HG03565 (cell line): ENCODE measurements at regions not wholly inside any gene's neighbourhood (a gene's known extent, or its start where the extent isn't known, plus 50 kb on each side); places are given as distances from the start of the nearest gene placed in this dataset.
"Not testable (repeated sequence)": the region's sequence is repeated elsewhere in the genome, so short reads cannot be mapped to it uniquely, and the experiment has no call there.

Experiments
- ATAC-seq: cut with Tn5 transposase; IDR thresholded peaks from one replicate; pipeline ENCODE4 v1.9.1; 2021; ENCODE audit warnings: mild to moderate bottlenecking, moderate library complexity; ENCODE audit not compliant: unreplicated experiment

DNA sequence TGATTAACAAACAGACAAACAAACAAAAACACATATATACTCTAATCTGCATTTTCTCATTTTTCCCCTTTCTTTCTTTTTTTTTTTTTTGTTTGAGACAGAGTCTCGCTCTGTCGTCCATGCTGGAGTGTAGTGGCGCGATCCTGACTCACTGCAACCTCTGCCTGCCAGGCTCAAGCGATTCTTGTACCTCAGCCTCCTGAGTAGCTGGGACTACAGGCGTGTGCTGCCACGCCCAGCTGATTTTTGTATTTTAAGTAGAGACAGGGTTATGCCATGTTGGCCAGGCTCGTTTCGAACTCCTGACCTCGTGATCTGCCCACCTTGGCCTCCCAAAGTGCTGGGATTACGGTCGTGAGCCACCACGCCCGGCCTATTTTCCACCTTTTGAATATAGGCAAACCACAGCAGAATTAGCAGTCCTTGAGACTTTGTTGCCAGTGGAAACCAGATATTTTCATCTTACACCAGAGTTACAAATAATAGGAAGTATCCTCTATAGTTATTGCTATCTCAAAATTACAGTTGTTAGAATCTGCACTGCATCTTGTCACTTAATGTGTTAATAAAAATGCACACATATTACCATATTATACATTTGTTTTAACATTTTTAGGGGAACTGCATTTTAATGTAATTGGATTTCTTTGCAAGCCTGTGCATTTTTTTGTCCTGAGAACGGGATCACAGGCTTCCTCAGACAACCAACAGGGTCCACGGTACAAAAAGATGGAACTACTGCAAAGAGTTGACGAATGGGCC lies 208.2 kb upstream of the ZNF217 start:
- no peak for ATAC-seq

DNA sequence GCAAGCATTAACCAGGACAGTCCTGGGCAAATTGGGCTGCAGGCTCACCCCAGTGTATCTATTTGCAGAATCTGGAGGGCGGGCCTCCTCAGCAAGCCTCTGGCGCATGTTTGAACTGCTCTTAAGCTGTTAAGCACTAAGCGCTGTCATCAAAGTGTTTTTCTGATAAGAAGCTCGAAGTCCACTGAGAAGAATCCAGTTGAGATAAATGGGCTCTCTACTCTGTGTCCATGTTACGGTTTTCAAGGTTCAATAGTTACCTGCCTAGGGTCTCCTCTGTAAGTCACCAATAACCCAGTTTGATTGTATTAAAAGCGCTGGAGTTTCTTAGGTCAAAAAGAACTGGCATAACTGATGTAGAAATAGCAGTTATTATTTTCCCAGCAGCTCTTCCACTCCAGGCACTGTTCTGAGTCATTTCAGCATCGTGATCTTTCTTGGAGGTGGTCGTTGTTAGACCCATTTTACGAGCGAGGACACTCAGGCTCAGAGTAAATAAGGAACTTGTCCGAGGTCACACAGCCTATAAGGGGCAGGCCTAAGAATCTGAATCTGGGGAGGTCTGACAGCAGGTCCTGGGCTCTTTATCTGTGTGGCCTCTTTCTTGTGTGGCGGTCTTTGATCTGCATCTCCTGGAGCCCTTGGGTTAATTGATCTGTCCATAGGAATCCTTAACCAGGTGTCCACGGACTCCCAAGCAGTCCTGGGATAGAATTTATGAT lies 207.4 kb upstream of the ZNF217 start:
- no peak for ATAC-seq

DNA sequence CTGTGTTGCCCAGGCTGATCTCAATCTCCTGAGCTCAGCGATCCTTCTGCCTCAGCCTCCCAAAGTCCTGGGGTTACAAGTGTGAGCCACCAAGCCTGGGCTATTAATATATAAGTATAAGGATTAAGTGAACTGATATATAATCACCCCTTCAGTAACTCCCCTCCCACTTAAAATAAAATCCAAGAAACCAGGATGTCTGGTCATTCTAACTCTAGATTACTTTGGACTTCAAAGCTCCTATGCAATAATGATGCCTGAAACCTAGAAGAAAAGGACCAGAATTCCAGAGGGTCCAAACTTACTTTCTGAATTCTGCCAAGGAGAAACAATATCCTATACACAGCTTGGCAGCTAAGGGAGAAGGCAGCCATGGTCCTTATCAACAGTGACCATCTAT lies 206.8 kb upstream of the ZNF217 start:
- ATAC-seq = no peak

DNA sequence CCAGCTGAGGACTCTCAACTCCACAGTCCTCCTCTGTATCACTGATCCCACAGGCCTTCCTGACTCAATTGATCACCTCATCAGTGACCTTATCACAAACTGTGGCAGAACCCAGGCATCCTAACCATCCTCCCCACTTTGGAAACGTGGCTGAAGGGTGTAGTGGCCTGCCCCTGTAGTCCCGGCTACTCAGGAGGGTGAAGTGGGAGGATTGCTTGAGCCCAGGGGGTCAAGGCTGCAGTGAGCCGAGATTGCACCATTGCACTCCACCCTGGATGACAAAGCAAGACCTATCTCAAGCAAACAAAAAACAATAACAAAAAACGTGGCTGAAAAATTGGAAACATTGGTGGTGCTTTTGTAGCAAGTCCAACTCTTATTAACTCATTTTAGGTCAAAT lies 203.4 kb upstream of the ZNF217 start:
- ATAC-seq = no peak

DNA sequence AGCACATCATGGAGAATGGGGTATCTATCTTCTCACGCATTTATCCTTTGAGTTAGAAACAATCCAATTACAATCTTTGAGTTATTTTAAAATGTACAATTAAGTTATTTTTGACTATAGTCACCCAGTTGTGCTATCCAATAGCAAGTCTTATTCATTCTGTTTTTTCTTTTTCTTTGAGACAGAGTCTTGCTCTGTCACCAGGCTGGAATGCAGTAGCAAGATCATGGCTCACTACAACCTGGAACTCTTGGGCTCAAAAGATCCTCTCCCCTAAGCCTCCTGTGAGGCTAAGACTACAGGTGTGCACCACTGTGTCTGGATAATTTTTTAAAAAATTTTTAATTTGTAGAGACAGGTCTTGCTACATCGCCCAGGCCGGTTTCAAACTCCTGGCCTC lies 201.5 kb upstream of the ZNF217 start:
- no peak for ATAC-seq

DNA sequence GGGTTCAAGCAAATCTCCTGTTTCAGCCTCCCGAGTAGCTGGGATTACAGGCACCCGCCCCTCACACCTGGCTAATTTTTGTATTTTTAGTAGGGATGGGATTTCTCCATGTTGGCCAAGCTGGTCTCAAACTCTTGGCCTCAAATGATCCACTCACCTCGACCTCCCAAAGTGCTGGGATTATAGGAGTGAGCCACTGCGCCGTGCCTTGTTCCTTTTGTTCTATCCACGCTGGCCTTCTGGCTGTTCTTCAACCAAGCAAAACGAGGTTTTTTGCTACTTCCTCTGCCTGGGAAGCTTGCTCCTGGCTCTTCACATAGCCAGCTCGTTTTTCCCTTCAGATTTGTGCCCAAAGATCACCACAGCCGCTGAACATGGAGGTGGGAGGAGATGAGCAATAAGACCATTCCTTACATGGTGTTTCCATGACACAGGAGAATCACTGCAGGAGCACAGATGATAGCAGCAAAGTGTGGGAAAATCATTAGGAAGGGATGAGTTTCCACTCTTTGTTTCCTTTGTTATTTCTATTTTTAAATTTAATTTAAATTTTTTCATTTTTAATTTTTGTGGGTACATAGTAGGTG lies 201.0 kb upstream of the ZNF217 start:
- ATAC-seq = no peak

DNA sequence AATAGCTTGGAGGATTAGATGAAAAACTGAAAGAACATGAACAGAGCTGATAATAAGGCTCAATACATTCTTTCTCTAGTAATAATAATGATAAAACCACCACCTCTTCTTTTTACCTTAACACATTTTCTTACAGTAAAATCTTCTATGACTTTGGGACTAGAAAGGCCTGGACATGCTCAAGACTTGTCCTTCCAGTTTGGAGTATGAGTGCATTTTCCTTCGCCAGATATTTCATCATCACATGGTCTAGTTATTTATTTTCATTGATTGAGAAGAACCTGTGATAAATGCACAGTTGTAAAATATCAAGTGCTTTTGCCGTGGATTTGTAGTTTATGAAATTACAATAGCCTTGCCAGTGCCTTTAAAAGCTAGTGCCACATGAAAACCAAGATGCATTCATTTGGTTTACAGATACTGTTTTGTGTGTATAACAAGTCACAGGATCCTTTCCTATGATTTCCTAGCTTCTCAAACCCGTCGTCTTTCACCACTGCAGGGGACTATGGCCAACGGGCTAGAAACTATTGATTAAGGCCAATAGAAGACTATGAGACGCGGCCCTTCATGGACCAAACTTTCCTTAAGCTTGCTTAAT lies 200.2 kb upstream of the ZNF217 start:
- ATAC-seq = no peak

DNA sequence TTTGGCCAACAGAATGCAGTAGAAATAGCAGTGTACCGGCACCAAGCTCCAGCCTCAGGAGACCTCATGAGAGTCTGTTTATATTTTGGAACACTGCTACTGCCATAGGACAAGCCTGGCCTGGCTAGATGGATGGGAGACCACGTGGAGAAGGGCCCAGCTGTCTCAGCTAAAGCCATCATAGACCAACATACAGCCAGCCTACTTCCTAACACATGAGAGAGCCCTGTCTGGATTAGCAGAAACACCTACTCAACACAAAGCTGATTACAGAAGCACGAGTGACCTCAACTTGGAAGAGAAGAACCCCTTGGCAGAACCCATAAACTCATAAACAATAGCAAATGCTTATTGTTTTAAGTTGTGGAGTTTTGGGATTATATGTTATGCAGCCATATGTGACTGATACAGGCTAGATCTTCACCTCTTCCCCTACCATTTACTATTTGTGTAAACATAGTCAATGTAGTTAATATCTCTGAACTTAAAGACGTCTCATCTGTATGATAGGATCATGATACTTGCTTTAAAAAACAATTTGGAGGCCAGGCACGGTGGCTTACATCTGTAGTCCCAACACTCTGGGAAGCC lies 199.4 kb upstream of the ZNF217 start:
- ATAC-seq = no peak

DNA sequence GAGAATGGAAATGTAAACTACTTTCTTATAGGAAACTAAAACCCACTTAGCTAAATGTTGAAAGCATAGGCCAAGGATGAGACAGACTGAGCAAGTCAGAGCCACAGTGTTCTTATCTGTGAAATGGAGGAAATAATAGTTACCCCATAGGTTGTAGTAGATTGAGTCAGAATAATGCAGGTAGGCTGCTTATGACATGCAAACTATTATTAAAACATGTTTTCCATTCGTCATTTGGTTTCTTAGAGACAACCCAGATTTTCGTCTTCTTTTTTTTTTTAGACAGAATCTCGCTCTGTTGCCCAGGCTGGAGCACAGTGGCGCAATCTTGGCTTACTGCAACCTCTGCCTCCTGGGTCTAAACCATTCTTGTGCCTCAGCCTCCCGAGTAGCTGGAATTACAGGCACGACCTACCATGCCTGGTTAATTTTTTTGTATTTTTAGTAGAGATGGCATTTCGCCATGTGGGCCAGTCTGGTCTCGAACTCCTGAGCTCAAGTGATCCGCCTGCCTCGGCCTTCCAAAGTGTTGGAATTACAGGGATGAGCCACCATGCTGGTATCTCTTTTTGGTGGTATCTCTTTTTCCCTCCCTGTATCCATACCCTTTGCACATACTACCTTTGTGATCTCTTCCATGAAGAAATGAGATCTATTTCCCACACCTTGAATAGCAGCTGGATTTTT lies 196.5 kb upstream of the ZNF217 start:
- no peak for ATAC-seq

DNA sequence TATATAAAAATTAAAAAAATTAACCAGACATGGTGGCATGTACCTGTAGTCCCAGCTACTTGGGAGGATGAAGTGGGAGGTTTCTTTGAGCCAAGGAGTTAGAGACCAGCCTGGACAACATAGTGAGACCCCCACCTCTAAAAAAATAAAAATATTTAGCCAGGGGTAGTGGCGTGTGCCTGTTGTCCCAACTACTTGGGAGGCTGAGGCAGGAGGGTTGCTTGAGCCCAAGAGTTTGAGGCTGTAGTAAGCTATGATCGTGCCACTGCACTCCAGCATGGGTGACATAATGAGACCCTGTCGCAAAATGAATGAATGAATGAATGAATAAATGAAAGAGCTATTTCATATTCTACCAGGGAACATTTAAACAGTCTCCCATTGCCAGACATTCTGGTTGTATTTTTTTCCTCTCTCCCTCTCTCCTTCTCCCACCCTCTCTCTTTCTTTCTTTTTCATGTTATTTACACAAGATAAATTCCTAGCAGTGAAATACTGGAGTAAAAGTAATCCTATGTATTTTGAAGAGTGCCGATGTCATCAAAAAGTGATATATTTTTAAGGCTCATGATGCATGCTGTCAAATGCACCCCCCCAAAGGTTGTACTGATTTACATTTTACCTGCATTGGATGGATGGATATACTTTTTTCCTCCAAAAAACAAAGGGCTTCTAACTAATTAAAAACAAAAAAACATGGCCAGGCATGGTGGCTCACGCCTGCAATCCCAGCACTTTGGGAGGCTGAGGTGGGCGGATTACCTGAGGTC lies 194.8 kb upstream of the ZNF217 start:
- ATAC-seq = no peak

DNA sequence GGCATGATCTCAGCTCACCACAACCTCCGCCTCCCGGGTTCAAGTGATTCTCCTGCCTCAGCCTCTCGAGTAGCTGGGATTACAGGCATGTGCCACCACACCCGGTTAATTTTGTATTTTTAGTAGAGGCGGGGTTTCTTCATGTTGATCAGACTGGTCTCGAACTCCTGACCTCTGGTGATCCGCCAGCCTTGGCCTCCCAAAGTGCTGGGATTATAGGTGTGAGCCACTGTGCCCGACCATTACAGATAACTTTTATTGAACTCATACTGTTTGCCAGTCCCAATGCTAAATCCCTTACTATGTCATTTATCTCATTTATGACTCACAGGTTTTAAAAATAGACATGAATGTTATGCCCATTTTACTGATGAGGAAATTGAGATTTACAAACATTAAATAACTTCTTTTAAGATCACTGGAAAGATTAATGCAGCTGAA lies 193.9 kb upstream of the ZNF217 start:
- ATAC-seq = not testable (repeated sequence)

DNA sequence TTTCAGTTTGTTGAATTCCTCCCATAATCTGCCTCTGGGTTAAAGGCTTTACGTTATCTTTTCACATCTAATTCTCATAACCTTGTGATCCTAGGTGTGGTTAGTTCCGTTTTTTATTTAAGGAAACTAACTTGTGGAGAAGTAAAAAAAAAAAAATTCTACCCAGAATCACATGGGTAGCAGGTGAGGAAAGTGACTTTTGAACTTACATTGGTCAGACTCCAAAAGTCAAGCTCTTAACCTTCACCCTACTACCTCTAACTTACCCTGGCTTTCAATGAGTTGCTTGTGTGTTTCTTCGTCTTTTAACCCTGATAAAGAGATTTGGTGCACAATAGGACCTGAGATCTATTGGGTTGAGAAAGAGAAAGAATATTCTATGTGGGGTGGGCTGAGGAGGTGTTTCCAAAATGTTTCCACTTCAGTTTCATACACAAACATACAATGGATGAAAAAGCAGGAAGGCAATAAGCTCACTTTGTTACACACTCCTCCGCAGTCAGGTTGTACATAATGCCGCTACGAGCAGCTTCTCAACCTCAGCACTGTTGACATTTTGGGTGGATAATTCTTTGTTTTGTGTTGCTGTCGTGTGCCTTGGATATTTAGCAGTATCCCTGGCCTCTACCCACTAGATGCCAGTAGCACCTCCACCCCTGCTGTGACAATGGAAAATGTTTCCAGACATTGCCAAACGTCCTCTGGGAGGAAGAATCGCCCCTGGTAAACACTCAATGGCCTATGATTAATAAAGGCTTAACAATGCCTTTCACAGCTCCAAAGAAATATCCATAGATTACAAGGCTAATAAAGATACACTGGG lies 193.0 kb upstream of the ZNF217 start:
- ATAC-seq = no peak

DNA sequence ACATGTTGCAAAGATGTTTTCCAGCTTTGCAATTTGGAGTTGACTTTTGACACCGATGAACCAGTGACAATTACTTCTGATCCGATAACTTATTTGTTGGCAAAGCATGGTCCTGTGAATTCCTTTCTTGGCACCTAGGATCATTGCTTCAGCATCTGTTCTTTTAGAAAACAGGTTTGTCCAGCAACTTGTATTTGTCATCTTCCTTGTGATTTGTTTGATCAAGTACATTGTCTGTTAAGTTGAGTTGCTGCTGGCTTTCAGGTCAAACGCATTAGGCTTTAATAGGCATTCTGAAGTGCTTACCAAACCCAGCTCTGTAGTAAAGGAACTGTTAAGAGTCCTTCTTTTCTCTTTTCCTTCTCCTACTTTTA lies 192.4 kb upstream of the ZNF217 start:
- ATAC-seq = no peak

DNA sequence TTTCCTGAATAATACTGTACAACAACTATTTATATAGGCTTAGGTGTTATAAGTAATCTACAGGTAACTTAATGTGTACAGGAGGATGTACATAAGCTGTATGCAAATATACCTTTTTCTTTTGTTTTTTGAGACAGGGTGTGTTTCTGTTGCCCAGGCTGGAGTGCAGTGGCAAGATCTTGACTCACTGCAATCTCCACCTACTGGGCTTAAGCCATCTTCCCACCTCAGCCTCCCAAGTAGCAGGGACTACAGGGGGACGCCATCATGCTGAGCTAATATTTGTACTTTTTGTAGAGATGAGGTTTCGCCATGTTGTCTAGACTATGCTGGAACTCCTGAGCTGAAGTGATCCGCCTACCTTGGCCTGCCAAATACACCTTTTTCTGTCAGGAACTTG lies 191.7 kb upstream of the ZNF217 start:
- ATAC-seq = no peak

DNA sequence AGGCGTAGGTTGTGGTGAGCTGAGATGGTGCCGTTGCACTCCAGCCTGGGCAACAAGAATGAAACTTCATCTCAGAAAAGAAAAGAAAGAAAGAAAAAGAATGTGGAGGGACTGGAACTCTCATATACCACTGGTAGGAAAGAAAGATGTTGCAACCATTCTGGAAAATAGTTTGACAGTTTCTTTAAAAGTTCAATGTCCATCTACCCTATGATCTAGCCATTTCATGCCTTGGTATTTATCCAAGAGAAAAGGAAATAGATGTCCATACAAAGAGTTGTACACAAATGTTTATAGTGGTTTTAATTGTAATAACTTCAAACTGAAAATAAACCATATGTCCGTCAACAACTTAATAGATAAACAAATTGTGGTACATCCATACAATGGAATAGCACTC lies 190.1 kb upstream of the ZNF217 start:
- no peak for ATAC-seq

DNA sequence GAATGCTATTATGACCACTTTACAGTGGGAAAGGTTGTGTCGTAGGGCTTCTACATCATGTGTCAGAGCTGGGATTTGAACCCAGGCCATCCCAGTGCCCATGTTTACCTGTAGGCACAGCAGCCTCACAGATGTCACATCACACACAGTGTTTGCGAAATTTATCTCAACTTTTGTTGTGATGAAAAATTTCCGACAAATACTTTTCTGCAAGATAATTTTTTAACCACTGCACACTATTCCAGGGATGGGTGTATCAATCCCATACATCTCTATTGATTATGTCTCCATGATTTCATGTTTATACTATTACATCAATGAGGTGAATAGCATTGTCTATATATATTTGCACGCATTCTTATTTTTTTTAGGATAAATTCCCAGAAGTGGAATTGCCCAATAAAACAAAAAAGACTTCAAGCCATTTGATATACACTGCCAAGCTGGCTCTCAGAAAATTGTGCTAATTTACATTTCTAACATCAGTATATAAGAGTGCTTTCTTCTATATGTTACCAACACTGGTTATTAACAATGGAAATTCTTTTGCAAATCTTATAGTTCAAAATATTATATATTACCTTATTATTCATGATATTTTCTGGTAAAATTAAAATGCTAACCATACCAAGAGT lies 189.1 kb upstream of the ZNF217 start:
- no peak for ATAC-seq

DNA sequence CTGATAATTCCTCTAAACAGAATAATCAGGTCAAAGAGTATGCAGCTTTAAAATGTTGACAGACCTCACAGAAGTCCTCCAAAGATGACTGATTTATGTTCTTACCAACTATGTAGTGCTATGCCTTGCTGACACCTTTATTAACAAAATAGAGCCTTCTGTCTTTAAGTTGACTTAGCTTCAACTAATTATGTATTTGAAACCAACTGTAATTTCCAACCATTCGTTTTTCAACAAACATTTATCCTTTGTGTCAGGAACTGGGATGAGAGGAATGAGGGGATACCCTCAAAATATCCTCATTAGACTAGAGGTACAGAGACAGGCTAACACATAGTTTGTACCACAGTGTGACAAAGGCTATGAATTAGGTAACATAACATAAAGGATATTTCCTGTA lies 186.2 kb upstream of the ZNF217 start:
- ATAC-seq = no peak

DNA sequence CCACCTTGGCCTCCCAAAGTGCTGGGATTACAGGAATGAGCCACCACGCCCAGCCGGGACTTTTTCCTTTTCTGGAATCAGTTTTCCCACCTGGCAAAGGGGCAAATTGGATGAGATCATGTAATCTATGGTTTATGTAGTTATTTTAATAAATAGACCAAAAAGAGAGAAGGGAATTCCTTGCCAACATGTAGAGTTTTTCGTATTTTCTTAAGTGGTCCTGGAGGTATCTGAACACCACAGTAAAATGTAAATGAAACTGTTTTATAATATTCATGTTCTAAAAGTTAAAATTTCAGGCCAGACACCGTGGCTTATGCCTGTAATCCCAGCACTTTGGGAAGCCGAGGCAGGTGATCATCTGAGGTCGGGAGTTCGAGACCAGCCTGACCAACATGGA lies 185.1 kb upstream of the ZNF217 start:
- ATAC-seq = no peak

DNA sequence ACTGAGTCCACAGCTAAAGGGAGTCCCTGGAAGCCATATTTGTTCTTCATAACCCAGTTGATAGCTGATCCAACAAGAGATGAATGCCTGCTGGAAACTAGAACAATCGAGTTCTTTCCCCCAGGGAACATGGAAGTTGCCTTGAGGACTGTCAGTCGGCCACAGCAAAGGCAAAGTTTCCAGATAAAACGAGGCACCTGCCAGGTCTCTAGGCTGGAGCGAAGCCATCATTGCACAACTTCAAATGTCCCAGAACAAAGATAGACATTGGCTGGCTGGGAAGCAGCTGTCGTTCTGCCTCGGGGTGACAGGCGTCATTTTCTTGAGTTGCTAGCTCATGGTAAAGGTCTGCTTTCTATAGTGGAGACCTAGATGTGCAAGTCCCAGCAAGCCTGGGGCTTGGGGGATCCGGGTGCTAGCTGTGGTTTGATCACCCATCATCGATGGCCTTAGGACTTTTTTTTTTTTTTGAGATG lies 184.4 kb upstream of the ZNF217 start:
- no peak for ATAC-seq
